Kidney (tissue), 13 donors: ENCODE measurements at regions not wholly inside any gene's neighbourhood (a gene's known extent, or its start where the extent isn't known, plus 50 kb on each side); places are given as distances from the start of the nearest gene placed in this dataset.
A peak's percentile ranks its signal among the peaks of the same experiment; 100 is the strongest.

Source experiments
- DNase-seq, 5 donors: peaks; one replicate each; pipeline ENCODE4 v3.0.0-alpha.2; 2013 to 2020
- FAIRE-seq: peaks from 2 replicates; lab custom pipeline; 2012; peaks lifted over from hg19 to GRCh38; lab: Jason Lieb, UNC
- H3K27ac ChIP-seq, 2 donors: one replicate each; pipeline ENCODE4 v1.7.0; 2013; ENCODE audit warnings: low read depth in 2 of 2, low read length in 2 of 2, inconsistent platforms in 1 of 2
- H3K27me3 ChIP-seq: one replicate; pipeline ENCODE4 v1.7.1; 2013; ENCODE audit warnings: low read length, inconsistent platforms; ENCODE audit not compliant: control insufficient read depth, insufficient read depth
- H3K36me3 ChIP-seq, 3 donors: one replicate each; pipeline versions ENCODE4 v1.7.0 to v1.7.1; 2013; ENCODE audit warnings: low read length in 3 of 3, control low read depth in 1 of 3, inconsistent platforms in 1 of 3; ENCODE audit not compliant: insufficient read depth in 3 of 3, control insufficient read depth in 2 of 3
- H3K4me1 ChIP-seq, 3 donors: one replicate each; pipeline versions ENCODE4 v1.7.0 to v1.7.1; 2013; ENCODE audit warnings: low read length in 3 of 3, inconsistent platforms in 1 of 3, low read depth in 1 of 3; ENCODE audit not compliant: control insufficient read depth in 2 of 3, insufficient read depth in 2 of 3
- H3K4me3 ChIP-seq, 3 donors: one replicate each; pipeline versions ENCODE4 v1.7.0 to v1.8.1; 2013; ENCODE audit warnings: low read length in 3 of 3, control low read depth in 1 of 3, inconsistent platforms in 1 of 3
- H3K9ac ChIP-seq, 3 donors: one replicate each; pipeline versions ENCODE4 v1.7.0 to v1.7.1; 2013; ENCODE audit warnings: low read length in 3 of 3, control low read depth in 1 of 3, inconsistent platforms in 1 of 3
- H3K9me3 ChIP-seq, 3 donors: one replicate each; pipeline versions ENCODE4 v1.7.0 to v1.7.1; 2013; ENCODE audit warnings: low read length in 3 of 3, control low read depth in 1 of 3, inconsistent platforms in 1 of 3; ENCODE audit not compliant: control insufficient read depth in 2 of 3, insufficient read depth in 1 of 3
- CTCF ChIP-seq: IDR thresholded peaks from 3 replicates; pipeline ENCODE4 v1.5.1; 2012; ENCODE audit warnings: mild to moderate bottlenecking, moderate library complexity, borderline replicate concordance; ENCODE audit not compliant: insufficient read depth; ENCODE audit errors: extremely low read depth
- intact Hi-C: fragments of 100-400 bp; cut with DNase I; formaldehyde crosslinking; loops from one replicate; pipeline ENCODE4 v1.11.1; 2022
- donor health status: control.
- donor health status: control.
- donor health status: control.
- donor health status: control.
- donor health status: control.
- donor health status: DM: yes; HTN: yes; CAD: no.
- donor health status: Normal renal cell carcinoma (clear cell type).

DNA sequence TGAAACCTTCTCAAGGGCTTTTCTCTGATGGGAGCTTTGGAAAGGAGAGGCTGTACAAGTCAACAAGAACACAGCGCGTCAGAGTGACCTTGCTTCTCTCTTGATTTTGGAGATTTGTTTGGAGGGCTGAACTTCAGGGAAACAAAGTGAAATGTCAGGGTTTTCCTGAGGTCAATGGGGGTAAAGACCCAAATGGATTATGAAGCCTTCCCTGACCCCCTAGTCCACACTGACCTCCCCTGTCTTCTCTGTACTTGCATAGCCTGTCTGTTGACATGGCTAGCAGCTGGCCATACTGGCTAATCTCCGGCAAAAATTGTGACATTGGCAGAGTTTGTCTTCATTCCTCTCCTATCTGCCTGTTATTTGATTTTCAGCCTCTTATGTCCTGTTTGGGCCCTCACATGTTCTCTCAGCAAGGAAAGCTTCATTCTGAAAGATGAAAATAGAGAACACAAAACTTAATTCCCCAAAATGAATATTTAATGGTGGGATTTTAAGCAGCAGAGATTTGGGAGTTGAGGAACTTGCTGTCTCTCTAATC, 149.3 kb upstream of the HAAO start:
- H3K4me1 ChIP-seq = peaks cover 0 to 32% (median 10%) of the 10 kb centered on the region in 3 donors
- no peaks in the 10 kb centered on the region for H3K27me3 ChIP-seq
- no peak overlapping the region for H3K27ac ChIP-seq
- intact Hi-C loops = no loop called here
- H3K9me3 ChIP-seq = no peaks in the 10 kb centered on the region
- FAIRE-seq = no peak
- no peak overlapping the region for H3K9ac ChIP-seq
- H3K4me3 ChIP-seq = no peak overlapping the region
- TF ChIP-seq CTCF = no peak
- no peak for DNase-seq
- no peaks in the 10 kb centered on the region for H3K36me3 ChIP-seq

GRCh38 chr2:42939411-42940206, 147.2 kb upstream of the HAAO start:
- no peak overlapping the region for H3K27ac ChIP-seq
- intact Hi-C loops = no loop called here
- FAIRE-seq = no peak

DNA sequence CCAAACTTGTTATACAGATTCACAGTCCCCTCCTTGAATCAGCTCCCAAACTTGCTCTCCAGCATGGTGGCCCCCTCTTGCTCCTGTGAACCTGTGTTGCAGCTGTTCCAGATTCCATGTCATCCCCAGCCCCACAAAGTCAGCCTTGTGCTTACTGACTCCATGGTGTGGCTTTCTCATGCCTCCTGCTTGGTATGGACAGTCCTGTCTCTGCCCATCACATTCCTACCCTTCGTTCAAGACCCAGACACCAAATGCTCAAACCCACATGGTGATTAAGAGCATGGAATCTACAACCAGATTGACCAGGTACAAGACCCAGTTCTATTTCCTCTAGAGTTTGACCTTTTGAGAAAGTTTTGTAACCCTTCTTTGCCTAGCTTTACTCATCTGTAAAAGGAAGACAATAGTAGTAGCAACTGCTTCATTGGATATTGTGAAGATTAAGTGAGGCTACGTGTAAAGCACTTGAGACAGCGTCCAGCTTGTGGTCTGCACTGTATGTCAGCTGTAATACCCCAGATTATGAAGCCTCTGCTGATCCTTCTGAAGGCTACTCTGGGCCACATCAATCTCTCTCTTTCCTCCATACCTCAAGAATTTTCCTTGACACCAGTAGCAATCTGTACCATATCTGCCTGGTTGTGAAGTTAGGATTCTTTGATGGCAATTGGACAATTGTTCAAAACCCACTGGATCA, 146.4 kb upstream of the HAAO start:
- Histone ChIP-seq H3K9me3 (no peaks in the 10 kb centered on the region), H3K27me3 (no peaks in the 10 kb centered on the region), H3K27ac (no peak overlapping the region), H3K4me1 (peaks cover 0 to 36% (median 19%) of the 10 kb centered on the region in 3 donors), H3K9ac (no peak overlapping the region), H3K4me3 (no peak overlapping the region), H3K36me3 (no peaks in the 10 kb centered on the region)
- no peak for FAIRE-seq
- TF ChIP-seq CTCF = no peak
- DNase-seq = no peak
- intact Hi-C loops = no loop called here

More at GRCh38 chr2:42939411-42940206, 147.2 kb upstream of the HAAO start:
- Histone ChIP-seq H3K9ac (no peak overlapping the region), H3K4me1 (peaks cover 0 to 29% (median 15%) of the 10 kb centered on the region in 3 donors), H3K36me3 (no peaks in the 10 kb centered on the region), H3K27me3 (no peaks in the 10 kb centered on the region), H3K9me3 (no peaks in the 10 kb centered on the region), H3K4me3 (no peak overlapping the region)
- peak in 1 of 5 donors; percentile 40 for DNase-seq
- TF ChIP-seq CTCF = no peak
